ENCODE measurements at regions not wholly inside any gene's neighbourhood (a gene's known extent, or its start where the extent isn't known, plus 50 kb on each side); places are given as distances from the start of the nearest gene placed in this dataset.

DNA sequence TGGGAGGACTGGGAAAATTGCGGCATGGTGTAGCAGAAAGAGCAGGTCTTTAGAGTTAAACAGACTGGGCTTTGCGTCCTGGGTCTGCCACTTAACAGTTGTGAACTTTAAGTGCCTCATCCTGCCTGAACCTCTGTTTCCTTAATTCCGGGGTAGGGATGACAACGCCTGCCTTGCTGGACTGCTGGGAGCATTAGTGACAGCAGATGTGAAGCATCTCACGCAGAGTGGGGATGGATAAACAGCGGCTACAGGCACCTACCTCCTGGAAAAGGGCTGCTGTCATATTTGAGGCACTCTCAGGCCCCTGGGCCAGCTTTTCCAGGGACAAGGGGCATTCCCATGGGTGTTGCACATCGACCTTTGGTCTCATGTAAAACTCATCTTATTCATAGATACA, 572.2 kb downstream of the TBC1D22A start:
- peaks cover 2% of the 10 kb centered on the region for H3K4me1 ChIP-seq (ENCODE audit: control insufficient read depth, insufficient read depth, low read length)
- dilution Hi-C loops (cut with HindIII; ENCODE audit: low sequenced_read_pairs, unreplicated experiment) = no loop called here
- H3K27me3 ChIP-seq (ENCODE audit: control insufficient read depth, insufficient read depth, low read length) = no peaks in the 10 kb centered on the region
- DNase-seq = no peak
- in situ Hi-C loops (cut with MboI; ENCODE audit: low sequenced_read_pairs) = no loop called here
- H2BK5ac ChIP-seq (ENCODE audit: low read depth, low read length, poor library complexity, severe bottlenecking) = no peak overlapping the region
- no peak overlapping the region for H2AK9ac ChIP-seq (replicated peaks; ENCODE audit: low read depth, low read length, poor library complexity)
- H3K4ac ChIP-seq (ENCODE audit: low read depth, low read length) = no peak overlapping the region
- H3K79me1 ChIP-seq (ENCODE audit: low read depth in 1 of 2, low read length in 2 of 2) = no peaks in the 10 kb centered on the region
- ChIA-PET POLR2A (ENCODE audit: unreplicated experiment) (no interaction called here), CTCF (no interaction called here)
- no peak overlapping the region for H3K18ac ChIP-seq (ENCODE audit: low read depth, low read length)
- intact Hi-C loops (cut with micrococcal nuclease) = no loop called here
- no peak overlapping the region for H4K91ac ChIP-seq (ENCODE audit: insufficient read depth, low read depth, low read length)
- H3K27ac ChIP-seq (ENCODE audit: insufficient read depth, low read length) = no peak overlapping the region
- no peak overlapping the region for H3K23ac ChIP-seq (ENCODE audit: low read depth, low read length)
- H2BK20ac ChIP-seq (ENCODE audit: low read depth, low read length) = no peak overlapping the region
- no peak overlapping the region for H3K56ac ChIP-seq (ENCODE audit: extremely low read depth, insufficient read depth, low read length)
- no peak overlapping the region for H2AFZ ChIP-seq (replicated peaks; ENCODE audit: low read length, poor library complexity)
- H3K4me3 ChIP-seq (ENCODE audit: insufficient read depth, low read depth, low read length) = no peak overlapping the region
- 60% methylated on average over 2 of the region's 7 CpGs; no CpG with 5 or more reads in 1 of the 2 experiments for WGBS, 2 experiments (ENCODE audit: extremely low coverage in 2 of 2, insufficient read length in 1 of 2)
- H2AK5ac ChIP-seq (ENCODE audit: low read depth, low read length) = no peak overlapping the region; the same call in 1 of the 2 replicates
- no TSS peak for BruUV-seq (replicated peaks)
- no peak overlapping the region for H4K5ac ChIP-seq (ENCODE audit: low read depth, low read length)
- ATAC-seq (ENCODE audit: low read depth) = no peak
- peaks cover 4% of the 10 kb centered on the region for H3K9me1 ChIP-seq (ENCODE audit: insufficient read depth, low read length)
- no peak overlapping the region for H3K14ac ChIP-seq (replicated peaks; ENCODE audit: low read depth, low read length)
- no peak overlapping the region for H4K8ac ChIP-seq (ENCODE audit: low read depth in 2 of 2, low read length in 2 of 2)
- H3K4me2 ChIP-seq (ENCODE audit: low read depth, low read length) = no peak overlapping the region
- no peak overlapping the region for H3K9ac ChIP-seq (ENCODE audit: low read depth, low read length)
- no peaks in the 10 kb centered on the region for H4K20me1 ChIP-seq (ENCODE audit: insufficient read depth, low read length)
- TF ChIP-seq, protein P1, sequence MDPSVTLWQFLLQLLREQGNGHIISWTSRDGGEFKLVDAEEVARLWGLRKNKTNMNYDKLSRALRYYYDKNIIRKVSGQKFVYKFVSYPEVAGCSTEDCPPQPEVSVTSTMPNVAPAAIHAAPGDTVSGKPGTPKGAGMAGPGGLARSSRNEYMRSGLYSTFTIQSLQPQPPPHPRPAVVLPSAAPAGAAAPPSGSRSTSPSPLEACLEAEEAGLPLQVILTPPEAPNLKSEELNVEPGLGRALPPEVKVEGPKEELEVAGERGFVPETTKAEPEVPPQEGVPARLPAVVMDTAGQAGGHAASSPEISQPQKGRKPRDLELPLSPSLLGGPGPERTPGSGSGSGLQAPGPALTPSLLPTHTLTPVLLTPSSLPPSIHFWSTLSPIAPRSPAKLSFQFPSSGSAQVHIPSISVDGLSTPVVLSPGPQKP (IDR thresholded peaks at IDR 0.05; ENCODE audit: borderline replicate concordance, low read depth, low read length) = no peak
- TF ChIP-seq MAZ (IDR thresholded peaks at IDR 0.05; ENCODE audit: borderline replicate concordance, low read depth, low read length) = no peak
- TF ChIP-seq, protein P2, sequence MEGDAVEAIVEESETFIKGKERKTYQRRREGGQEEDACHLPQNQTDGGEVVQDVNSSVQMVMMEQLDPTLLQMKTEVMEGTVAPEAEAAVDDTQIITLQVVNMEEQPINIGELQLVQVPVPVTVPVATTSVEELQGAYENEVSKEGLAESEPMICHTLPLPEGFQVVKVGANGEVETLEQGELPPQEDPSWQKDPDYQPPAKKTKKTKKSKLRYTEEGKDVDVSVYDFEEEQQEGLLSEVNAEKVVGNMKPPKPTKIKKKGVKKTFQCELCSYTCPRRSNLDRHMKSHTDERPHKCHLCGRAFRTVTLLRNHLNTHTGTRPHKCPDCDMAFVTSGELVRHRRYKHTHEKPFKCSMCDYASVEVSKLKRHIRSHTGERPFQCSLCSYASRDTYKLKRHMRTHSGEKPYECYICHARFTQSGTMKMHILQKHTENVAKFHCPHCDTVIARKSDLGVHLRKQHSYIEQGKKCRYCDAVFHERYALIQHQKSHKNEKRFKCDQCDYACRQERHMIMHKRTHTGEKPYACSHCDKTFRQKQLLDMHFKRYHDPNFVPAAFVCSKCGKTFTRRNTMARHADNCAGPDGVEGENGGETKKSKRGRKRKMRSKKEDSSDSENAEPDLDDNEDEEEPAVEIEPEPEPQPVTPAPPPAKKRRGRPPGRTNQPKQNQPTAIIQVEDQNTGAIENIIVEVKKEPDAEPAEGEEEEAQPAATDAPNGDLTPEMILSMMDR (conservative IDR thresholded peaks at IDR 0.05; ENCODE audit: low read depth, low read length) = no peak
- TF ChIP-seq POLR2A (IDR thresholded peaks at IDR 0.05; ENCODE audit: low read depth, low read length) = no peak
- no peak for TF ChIP-seq BHLHE40 (IDR thresholded peaks at IDR 0.05; ENCODE audit: low read depth, low read length)
- no peak for TF ChIP-seq NFE2L2 (IDR thresholded peaks at IDR 0.05; ENCODE audit: low read depth, low read length)
- TF ChIP-seq MXI1 (IDR thresholded peaks at IDR 0.05; ENCODE audit: borderline replicate concordance, low read depth, low read length) = no peak
- TF ChIP-seq SMC3 (IDR thresholded peaks at IDR 0.05; ENCODE audit: low read depth, low read length) = no peak
- TF ChIP-seq FOS (IDR thresholded peaks at IDR 0.05; ENCODE audit: low read depth, low read length) = no peak
- TF ChIP-seq RCOR1 (IDR thresholded peaks at IDR 0.05; ENCODE audit: insufficient replicate concordance, low read length) = no peak
- TF ChIP-seq RAD21 (IDR thresholded peaks at IDR 0.05; ENCODE audit: low read length) = no peak
- TF ChIP-seq, protein P3, sequence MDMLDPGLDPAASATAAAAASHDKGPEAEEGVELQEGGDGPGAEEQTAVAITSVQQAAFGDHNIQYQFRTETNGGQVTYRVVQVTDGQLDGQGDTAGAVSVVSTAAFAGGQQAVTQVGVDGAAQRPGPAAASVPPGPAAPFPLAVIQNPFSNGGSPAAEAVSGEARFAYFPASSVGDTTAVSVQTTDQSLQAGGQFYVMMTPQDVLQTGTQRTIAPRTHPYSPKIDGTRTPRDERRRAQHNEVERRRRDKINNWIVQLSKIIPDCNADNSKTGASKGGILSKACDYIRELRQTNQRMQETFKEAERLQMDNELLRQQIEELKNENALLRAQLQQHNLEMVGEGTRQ (IDR thresholded peaks at IDR 0.05; ENCODE audit: low read depth, low read length) = no peak
- TF ChIP-seq CEBPB (IDR thresholded peaks at IDR 0.05; ENCODE audit: low read depth, low read length) = no peak
- TF ChIP-seq MAFK (IDR thresholded peaks at IDR 0.05; ENCODE audit: low read depth, low read length) = no peak
- no peak for TF ChIP-seq RFX5 (IDR thresholded peaks at IDR 0.05; ENCODE audit: low read depth, low read length)
- no peak for TF ChIP-seq CHD1 (IDR thresholded peaks at IDR 0.05; ENCODE audit: low read depth, low read length)
- H2BK15ac ChIP-seq (ENCODE audit: low read depth, low read length) = no peak overlapping the region
- no peaks in the 10 kb centered on the region for H3K36me3 ChIP-seq (ENCODE audit: control insufficient read depth, insufficient read depth, low read length)
- no peak overlapping the region for H2BK120ac ChIP-seq (ENCODE audit: low read depth, low read length)
- H3K9me3 ChIP-seq (ENCODE audit: control insufficient read depth, insufficient read depth, low read length) = peaks cover 7% of the 10 kb centered on the region; the same call in 1 of the 2 replicates

Measured in IMR-90 (cell line).